Spleen (tissue), 11 donors: ENCODE measurements at regions not wholly inside any gene's neighbourhood (a gene's known extent, or its start where the extent isn't known, plus 50 kb on each side); places are given as distances from the start of the nearest gene placed in this dataset.

Experiments used
- DNase-seq: peaks from one replicate; pipeline ENCODE4 v3.0.0-alpha.2; 2020
- H3K27ac ChIP-seq, 8 donors: fragments of 200-600 bp; sonication (generic) in 7 of 8; 1 replicate in 4 of 8; 2 replicates in 4 of 8; pipeline versions ENCODE4 v1.5.0 to v1.8.0; 2016 to 2021; ENCODE audit warnings: inconsistent platforms in 4 of 8, mild to moderate bottlenecking in 4 of 8, moderate library complexity in 1 of 8
- H3K27me3 ChIP-seq, 7 donors: fragments of 200-600 bp; sonication (generic) in 6 of 7; replicated peaks in 1 of 7; 1 replicate in 4 of 7; 2 replicates in 3 of 7; pipeline versions ENCODE4 v1.5.0 to v1.8.0; 2016 to 2021; ENCODE audit warnings: inconsistent platforms in 3 of 7, mild to moderate bottlenecking in 1 of 7
- H3K36me3 ChIP-seq, 6 donors: fragments of 200-600 bp; sonication (generic) in 5 of 6; 1 replicate in 4 of 6; 2 replicates in 2 of 6; pipeline versions ENCODE4 v1.5.0 to v1.8.0; 2016 to 2021; ENCODE audit warnings: inconsistent platforms in 2 of 6
- H3K4me1 ChIP-seq, 6 donors: fragments of 200-600 bp; sonication (generic) in 5 of 6; 1 replicate in 3 of 6; 2 replicates in 3 of 6; pipeline versions ENCODE4 v1.5.0 to v1.8.0; 2016 to 2021; ENCODE audit warnings: inconsistent platforms in 3 of 6
- H3K4me3 ChIP-seq, 8 donors: fragments of 200-600 bp; sonication (generic) in 7 of 8; 1 replicate in 4 of 8; 2 replicates in 4 of 8; pipeline versions ENCODE4 v1.5.0 to v1.8.0; 2016 to 2021; ENCODE audit warnings: inconsistent platforms in 4 of 8, mild to moderate bottlenecking in 4 of 8, moderate library complexity in 2 of 8
- H3K9me3 ChIP-seq, 8 donors: fragments of 200-600 bp; sonication (generic) in 7 of 8; 1 replicate in 4 of 8; 2 replicates in 4 of 8; pipeline versions ENCODE4 v1.5.0 to v1.8.0; 2016 to 2021; ENCODE audit warnings: inconsistent platforms in 4 of 8
- POLR2A ChIP-seq, 3 donors: fragments of 450-650 bp; IDR thresholded peaks; one replicate each; pipeline ENCODE4 v1.5.1; 2017; ENCODE audit warnings: antibody characterized with exemption in 3 of 3, mild to moderate bottlenecking in 1 of 3
- POLR2AphosphoS5 ChIP-seq, 3 donors: sonication (generic); formaldehyde crosslinking; IDR thresholded peaks; one replicate each; pipeline ENCODE4 v1.5.1; 2017; ENCODE audit warnings: antibody characterized with exemption in 3 of 3
- WGBS, 5 donors: extraction: QIAGEN DNeasy Blood & Tissue Kit in 3 of 5; methylation state at CpG; one replicate each; pipeline versions ENCODE4 v1.1.5 to v1.1.7; 2013 to 2018; 5-methylcytosine and 5-hydroxymethylcytosine counted together
- intact Hi-C: fragments of 100-400 bp; cut with DNase I; formaldehyde crosslinking; loops from one replicate; pipeline ENCODE4 v1.15.0; 2023; ENCODE audit warnings: low total_unique reads
- TF ChIP-seq, protein P1 (sequence below), 11 experiments: fragments of 200-600 bp in 7 of 11; fragments of 450-650 bp in 4 of 11; sonication (generic) in 4 of 11; IDR thresholded peaks in 8 of 11; conservative IDR thresholded peaks in 3 of 11; 1 replicate in 7 of 11; 2 replicates in 4 of 11; pipeline versions ENCODE4 v1.4.0 to v1.8.0; 2016 to 2021; ENCODE audit warnings: antibody characterized with exemption in 11 of 11, inconsistent platforms in 4 of 11, mild to moderate bottlenecking in 1 of 11
- donor health status: healthy with polysubstance abuse.
- donor health status: DM: no; HTN: no; CAD: no; lungs with moderate emphysema.
- donor health status: DM: no; HTN: no; CAD: no.
- donor health status: Bipolar disorder and iron deficiency.
- donor health status: healthy.
- donor health status: DM: no; HTN: no; CAD: no.
- donor health status: DM: yes; HTN: yes; CAD: no.

GRCh38 chr12:19044430-19044829 lies 85.1 kb upstream of the PLEKHA5 start:
- H3K27ac ChIP-seq: no peak overlapping the region
- 45 to 56% (median 51%) methylated on average over 3 of the region's 3 CpGs for WGBS, 5 donors

DNA sequence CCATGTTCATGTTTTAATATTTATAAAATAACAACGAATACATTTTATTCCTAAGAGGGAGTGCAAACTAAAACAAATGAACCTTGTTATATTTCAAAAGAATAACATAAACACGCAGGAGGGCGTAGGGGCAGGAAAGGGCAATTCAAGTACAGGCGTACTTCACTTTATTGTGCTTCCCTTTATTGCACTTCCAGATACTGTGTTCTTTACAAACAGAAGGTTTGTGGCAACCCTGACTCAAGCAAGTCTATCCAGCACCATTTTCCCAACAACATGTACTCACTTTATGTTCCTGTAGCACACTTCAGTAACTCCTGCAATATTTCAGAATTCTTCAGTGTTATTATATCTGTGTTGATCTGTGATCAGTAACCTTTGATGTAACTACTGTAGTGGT lies 84.6 kb upstream of the PLEKHA5 start:
- 76 to 89% (median 79%) methylated on average over 4 of the region's 4 CpGs for WGBS, 5 donors
- H3K36me3 ChIP-seq: no peaks in the 10 kb centered on the region
- H3K4me3 ChIP-seq: no peak overlapping the region
- DNase-seq: no peak
- no peak for TF ChIP-seq POLR2AphosphoS5 (IDR thresholded peaks at IDR 0.05)
- TF ChIP-seq, protein P1, sequence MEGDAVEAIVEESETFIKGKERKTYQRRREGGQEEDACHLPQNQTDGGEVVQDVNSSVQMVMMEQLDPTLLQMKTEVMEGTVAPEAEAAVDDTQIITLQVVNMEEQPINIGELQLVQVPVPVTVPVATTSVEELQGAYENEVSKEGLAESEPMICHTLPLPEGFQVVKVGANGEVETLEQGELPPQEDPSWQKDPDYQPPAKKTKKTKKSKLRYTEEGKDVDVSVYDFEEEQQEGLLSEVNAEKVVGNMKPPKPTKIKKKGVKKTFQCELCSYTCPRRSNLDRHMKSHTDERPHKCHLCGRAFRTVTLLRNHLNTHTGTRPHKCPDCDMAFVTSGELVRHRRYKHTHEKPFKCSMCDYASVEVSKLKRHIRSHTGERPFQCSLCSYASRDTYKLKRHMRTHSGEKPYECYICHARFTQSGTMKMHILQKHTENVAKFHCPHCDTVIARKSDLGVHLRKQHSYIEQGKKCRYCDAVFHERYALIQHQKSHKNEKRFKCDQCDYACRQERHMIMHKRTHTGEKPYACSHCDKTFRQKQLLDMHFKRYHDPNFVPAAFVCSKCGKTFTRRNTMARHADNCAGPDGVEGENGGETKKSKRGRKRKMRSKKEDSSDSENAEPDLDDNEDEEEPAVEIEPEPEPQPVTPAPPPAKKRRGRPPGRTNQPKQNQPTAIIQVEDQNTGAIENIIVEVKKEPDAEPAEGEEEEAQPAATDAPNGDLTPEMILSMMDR (IDR thresholded peaks at IDR 0.05 in 8 of 11, conservative IDR thresholded peaks at IDR 0.05 in 3 of 11): no peak
- TF ChIP-seq POLR2A (IDR thresholded peaks at IDR 0.05): no peak
- H3K27ac ChIP-seq: no peak overlapping the region
- intact Hi-C loops: no loop called here
- peaks cover 0 to 5% (median 0%) of the 10 kb centered on the region in 8 donors for H3K9me3 ChIP-seq
- no peaks in the 10 kb centered on the region for H3K27me3 ChIP-seq
- H3K4me1 ChIP-seq: no peaks in the 10 kb centered on the region

More at GRCh38 chr12:19044430-19044829, 85.1 kb upstream of the PLEKHA5 start:
- Histone ChIP-seq H3K4me1 (no peaks in the 10 kb centered on the region), H3K9me3 (peaks cover 0 to 5% (median 0%) of the 10 kb centered on the region in 8 donors), H3K36me3 (no peaks in the 10 kb centered on the region), H3K4me3 (no peak overlapping the region), H3K27me3 (no peaks in the 10 kb centered on the region)
- intact Hi-C loops: no loop called here
- TF ChIP-seq POLR2A (IDR thresholded peaks at IDR 0.05) (no peak), POLR2AphosphoS5 (IDR thresholded peaks at IDR 0.05) (no peak)
- TF ChIP-seq, protein P1 (IDR thresholded peaks at IDR 0.05 in 8 of 11, conservative IDR thresholded peaks at IDR 0.05 in 3 of 11): no peak
- DNase-seq: no peak

GRCh38 chr12:19045426-19045825 lies 84.1 kb upstream of the PLEKHA5 start:
- Histone ChIP-seq H3K4me3 (no peak overlapping the region), H3K36me3 (no peaks in the 10 kb centered on the region), H3K27me3 (no peaks in the 10 kb centered on the region), H3K27ac (no peak overlapping the region), H3K9me3 (peaks cover 0 to 5% (median 0%) of the 10 kb centered on the region in 8 donors), H3K4me1 (no peaks in the 10 kb centered on the region)
- intact Hi-C loops: no loop called here
- WGBS, 5 donors: 70 to 91% (median 76%) methylated on average over 2 of the region's 2 CpGs
- TF ChIP-seq POLR2A (IDR thresholded peaks at IDR 0.05) (no peak), POLR2AphosphoS5 (IDR thresholded peaks at IDR 0.05) (no peak)
- TF ChIP-seq, protein P1 (IDR thresholded peaks at IDR 0.05 in 8 of 11, conservative IDR thresholded peaks at IDR 0.05 in 3 of 11): no peak
- no peak for DNase-seq

DNA sequence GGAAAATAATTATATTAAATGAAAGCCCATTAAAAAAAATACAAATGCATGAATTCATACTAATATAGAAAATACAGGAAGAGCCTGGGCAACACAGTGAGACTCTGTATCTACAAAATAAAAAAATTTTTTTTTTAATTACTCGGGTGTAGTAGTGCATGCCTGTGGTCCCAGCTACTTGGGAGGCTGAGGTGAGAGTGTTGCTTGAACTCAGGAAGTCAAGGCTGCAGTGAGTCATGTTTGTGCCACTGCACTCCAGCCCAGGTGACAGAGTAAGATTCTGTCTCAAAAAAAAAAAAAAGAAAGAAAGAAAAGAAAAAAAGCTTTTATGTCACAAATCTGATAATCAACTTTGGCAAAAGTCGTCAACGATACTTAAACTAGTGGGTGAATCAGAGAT lies 80.6 kb upstream of the PLEKHA5 start:
- intact Hi-C loops: no loop called here
- H3K9me3 ChIP-seq: peaks cover 0 to 5% (median 0%) of the 10 kb centered on the region in 8 donors
- no peaks in the 10 kb centered on the region for H3K36me3 ChIP-seq
- no peak overlapping the region for H3K4me3 ChIP-seq
- 72 to 85% (median 78%) methylated on average over 3 of the region's 3 CpGs for WGBS, 5 donors
- no peak overlapping the region for H3K27ac ChIP-seq
- no peaks in the 10 kb centered on the region for H3K27me3 ChIP-seq
- no peaks in the 10 kb centered on the region for H3K4me1 ChIP-seq
- DNase-seq: no peak
- no peak for TF ChIP-seq POLR2A (IDR thresholded peaks at IDR 0.05)
- no peak for TF ChIP-seq POLR2AphosphoS5 (IDR thresholded peaks at IDR 0.05)
- TF ChIP-seq, protein P1 (IDR thresholded peaks at IDR 0.05 in 8 of 11, conservative IDR thresholded peaks at IDR 0.05 in 3 of 11): no peak
